ENCODE measurements at regions not wholly inside any gene's neighbourhood (a gene's known extent, or its start where the extent isn't known, plus 50 kb on each side); places are given as distances from the start of the nearest gene placed in this dataset.

DNA sequence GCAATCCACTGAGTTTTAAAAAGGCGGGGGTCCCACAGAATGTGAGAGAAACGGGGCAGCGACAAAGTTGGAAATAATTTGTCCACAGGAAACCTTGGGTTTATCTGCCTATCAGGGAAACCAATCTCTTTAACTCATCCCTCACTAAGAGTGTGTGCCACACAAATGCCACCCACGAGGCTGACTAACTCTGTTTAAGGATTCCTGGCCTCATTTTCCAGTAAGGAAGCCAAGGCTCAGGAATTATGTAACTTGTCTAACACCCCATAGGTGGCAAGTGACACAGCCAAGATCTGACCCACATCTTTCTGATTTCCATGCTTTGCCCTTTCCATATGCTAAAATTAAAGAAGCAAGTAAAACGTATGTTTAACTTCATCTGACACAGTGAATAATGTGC is 263.2 kb downstream of the CNTN3 start:
- Histone ChIP-seq H4K20me1 (ENCODE audit: insufficient read depth) (no peaks in the 10 kb centered on the region), H3K4me1 (ENCODE audit: control insufficient read depth in 1 of 2, insufficient read depth in 2 of 2, low read depth in 1 of 2, low read length in 1 of 2) (no peaks in the 10 kb centered on the region), H3K9me2 (no peaks in the 10 kb centered on the region), H3K4me3 (ENCODE audit: low read depth in 2 of 2, low read length in 1 of 2) (no peak overlapping the region), H3K9me3 (no peaks in the 10 kb centered on the region), H3K4me2 (no peak overlapping the region), H3K27ac (ENCODE audit: low read depth in 2 of 2, low read length in 1 of 2) (no peak overlapping the region), H3F3A (replicated peaks; ENCODE audit: insufficient read depth) (no peaks in the 10 kb centered on the region), H2AFZ (ENCODE audit: low read depth) (no peak overlapping the region), H3K9ac (no peak overlapping the region), H3K27me3 (ENCODE audit: insufficient read depth) (no peaks in the 10 kb centered on the region), H3K36me3 (replicated peaks in 1 of 2; ENCODE audit: control insufficient read depth in 1 of 2, insufficient read depth in 2 of 2, low read length in 1 of 2) (no peaks in the 10 kb centered on the region), H3K79me2 (ENCODE audit: insufficient read depth) (no peaks in the 10 kb centered on the region)
- TF ChIP-seq ELF1 (IDR thresholded peaks at IDR 0.05) (no peak), JUND (IDR thresholded peaks at IDR 0.05) (no peak), FOXJ3 (CRISPR knock-in tag; IDR thresholded peaks at IDR 0.05) (no peak), GATA2 (CRISPR knock-in tag; IDR thresholded peaks at IDR 0.05) (no peak), USF2 (IDR thresholded peaks at IDR 0.05; ENCODE audit: borderline replicate concordance, low read depth, low read length) (no peak), CTCF (IDR thresholded peaks at IDR 0.05) (no peak), RCOR1 (IDR thresholded peaks at IDR 0.05; ENCODE audit: low read length) (no peak), TCF12 (IDR thresholded peaks at IDR 0.05) (no peak), SIN3A (IDR thresholded peaks at IDR 0.05; ENCODE audit: borderline replicate concordance, low read depth, low read length) (no peak), CHD2 (IDR thresholded peaks at IDR 0.05; ENCODE audit: low read length, partially characterized antibody) (no peak), EP300 (IDR thresholded peaks at IDR 0.05; ENCODE audit: borderline replicate concordance in 1 of 2, low read depth in 1 of 2, low read length in 1 of 2) (no peak), YY1 (IDR thresholded peaks at IDR 0.05; ENCODE audit: low read depth) (no peak)
- TF ChIP-seq, protein P1, sequence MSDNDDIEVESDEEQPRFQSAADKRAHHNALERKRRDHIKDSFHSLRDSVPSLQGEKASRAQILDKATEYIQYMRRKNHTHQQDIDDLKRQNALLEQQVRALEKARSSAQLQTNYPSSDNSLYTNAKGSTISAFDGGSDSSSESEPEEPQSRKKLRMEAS (IDR thresholded peaks at IDR 0.05; ENCODE audit: low read depth), result no peak
- ChIA-PET CTCF (no interaction called here), POLR2A (no interaction called here)
- 47% methylated on average over 5 of the region's 5 CpGs for WGBS (ENCODE audit: low lambda C conversion rate)
- DNase-seq, result no peak

GRCh38 chr3:74349015-74349414 is 265.4 kb downstream of the CNTN3 start:
- CTCF ChIA-PET, result no interaction called here
- no peaks in the 10 kb centered on the region for H3K4me1 ChIP-seq (ENCODE audit: control insufficient read depth in 1 of 2, insufficient read depth in 2 of 2, low read depth in 1 of 2, low read length in 1 of 2)
- DNase-seq, result no peak
- H3K9ac ChIP-seq, result no peak overlapping the region
- no peaks in the 10 kb centered on the region for H3K36me3 ChIP-seq (replicated peaks in 1 of 2; ENCODE audit: control insufficient read depth in 1 of 2, insufficient read depth in 2 of 2, low read length in 1 of 2)
- no peak overlapping the region for H3K4me3 ChIP-seq (ENCODE audit: low read depth in 2 of 2, low read length in 1 of 2)
- H3K9me2 ChIP-seq, result no peaks in the 10 kb centered on the region
- H3K27ac ChIP-seq (ENCODE audit: low read depth in 2 of 2, low read length in 1 of 2), result no peak overlapping the region
- no peaks in the 10 kb centered on the region for H3K79me2 ChIP-seq (ENCODE audit: insufficient read depth)
- H2AFZ ChIP-seq (ENCODE audit: low read depth), result no peak overlapping the region
- POLR2A ChIA-PET, result no interaction called here
- H4K20me1 ChIP-seq (ENCODE audit: insufficient read depth), result no peaks in the 10 kb centered on the region
- no peaks in the 10 kb centered on the region for H3F3A ChIP-seq (replicated peaks; ENCODE audit: insufficient read depth)
- H3K27me3 ChIP-seq (ENCODE audit: insufficient read depth), result no peaks in the 10 kb centered on the region
- 46% methylated on average over 1 of the region's 1 CpG for WGBS (ENCODE audit: low lambda C conversion rate)
- no peak overlapping the region for H3K4me2 ChIP-seq
- no peaks in the 10 kb centered on the region for H3K9me3 ChIP-seq
- no peak for TF ChIP-seq RXRA (IDR thresholded peaks at IDR 0.05; ENCODE audit: borderline replicate concordance, low read depth)
- TF ChIP-seq FOXM1 (IDR thresholded peaks at IDR 0.05; ENCODE audit: low read depth), result no peak
- TF ChIP-seq SIN3A (IDR thresholded peaks at IDR 0.05; ENCODE audit: borderline replicate concordance, low read depth, low read length), result no peak
- no peak for TF ChIP-seq MXI1 (IDR thresholded peaks at IDR 0.05; ENCODE audit: low read depth, low read length)
- no peak for TF ChIP-seq CHD2 (IDR thresholded peaks at IDR 0.05; ENCODE audit: low read length, partially characterized antibody)
- no peak for TF ChIP-seq SMC3 (IDR thresholded peaks at IDR 0.05; ENCODE audit: low read depth, low read length)
- no peak for TF ChIP-seq NFIC (IDR thresholded peaks at IDR 0.05; ENCODE audit: borderline replicate concordance)
- TF ChIP-seq, protein P2, sequence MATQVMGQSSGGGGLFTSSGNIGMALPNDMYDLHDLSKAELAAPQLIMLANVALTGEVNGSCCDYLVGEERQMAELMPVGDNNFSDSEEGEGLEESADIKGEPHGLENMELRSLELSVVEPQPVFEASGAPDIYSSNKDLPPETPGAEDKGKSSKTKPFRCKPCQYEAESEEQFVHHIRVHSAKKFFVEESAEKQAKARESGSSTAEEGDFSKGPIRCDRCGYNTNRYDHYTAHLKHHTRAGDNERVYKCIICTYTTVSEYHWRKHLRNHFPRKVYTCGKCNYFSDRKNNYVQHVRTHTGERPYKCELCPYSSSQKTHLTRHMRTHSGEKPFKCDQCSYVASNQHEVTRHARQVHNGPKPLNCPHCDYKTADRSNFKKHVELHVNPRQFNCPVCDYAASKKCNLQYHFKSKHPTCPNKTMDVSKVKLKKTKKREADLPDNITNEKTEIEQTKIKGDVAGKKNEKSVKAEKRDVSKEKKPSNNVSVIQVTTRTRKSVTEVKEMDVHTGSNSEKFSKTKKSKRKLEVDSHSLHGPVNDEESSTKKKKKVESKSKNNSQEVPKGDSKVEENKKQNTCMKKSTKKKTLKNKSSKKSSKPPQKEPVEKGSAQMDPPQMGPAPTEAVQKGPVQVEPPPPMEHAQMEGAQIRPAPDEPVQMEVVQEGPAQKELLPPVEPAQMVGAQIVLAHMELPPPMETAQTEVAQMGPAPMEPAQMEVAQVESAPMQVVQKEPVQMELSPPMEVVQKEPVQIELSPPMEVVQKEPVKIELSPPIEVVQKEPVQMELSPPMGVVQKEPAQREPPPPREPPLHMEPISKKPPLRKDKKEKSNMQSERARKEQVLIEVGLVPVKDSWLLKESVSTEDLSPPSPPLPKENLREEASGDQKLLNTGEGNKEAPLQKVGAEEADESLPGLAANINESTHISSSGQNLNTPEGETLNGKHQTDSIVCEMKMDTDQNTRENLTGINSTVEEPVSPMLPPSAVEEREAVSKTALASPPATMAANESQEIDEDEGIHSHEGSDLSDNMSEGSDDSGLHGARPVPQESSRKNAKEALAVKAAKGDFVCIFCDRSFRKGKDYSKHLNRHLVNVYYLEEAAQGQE (IDR thresholded peaks at IDR 0.05; ENCODE audit: low read depth, low read length), result no peak
- TF ChIP-seq RCOR1 (IDR thresholded peaks at IDR 0.05; ENCODE audit: low read length), result no peak
- TF ChIP-seq YY1 (IDR thresholded peaks at IDR 0.05; ENCODE audit: low read depth), result no peak
- no peak for TF ChIP-seq NRF1 (IDR thresholded peaks at IDR 0.05; ENCODE audit: low read depth, low read length)
- no peak for TF ChIP-seq GATA2 (CRISPR knock-in tag; IDR thresholded peaks at IDR 0.05)
- TF ChIP-seq RFX5 (IDR thresholded peaks at IDR 0.05; ENCODE audit: low read length), result no peak
- no peak for TF ChIP-seq JUND (IDR thresholded peaks at IDR 0.05)
- TF ChIP-seq TCF12 (IDR thresholded peaks at IDR 0.05), result no peak
- TF ChIP-seq CTCF (IDR thresholded peaks at IDR 0.05), result no peak
